Umbilical cord (tissue), 1 donor: ENCODE measurements at regions not wholly inside any gene's neighbourhood (a gene's known extent, or its start where the extent isn't known, plus 50 kb on each side); places are given as distances from the start of the nearest gene placed in this dataset.

ENCODE experiments used
- DNase-seq: peaks from one replicate; pipeline ENCODE4 v3.0.0-alpha.2; 2015; ENCODE audit warnings: low spot score

GRCh38 chr4:145427991-145428390, 53.7 kb upstream of the SMAD1 start:
- DNase-seq = peak; percentile 31

GRCh38 chr4:145427221-145427620, 54.4 kb upstream of the SMAD1 start:
- no peak for DNase-seq

- no peak for DNase-seq
Observed at GRCh38 chr4:145423017-145423708, 58.5 kb upstream of the SMAD1 start.

GRCh38 chr4:145420595-145421214, 60.9 kb upstream of the SMAD1 start:
- DNase-seq = no peak

GRCh38 chr4:145418739-145419138, 62.9 kb upstream of the SMAD1 start:
- no peak for DNase-seq

- no peak for DNase-seq
Observed at GRCh38 chr4:145417348-145418130, 64.1 kb upstream of the SMAD1 start.

- no peak for DNase-seq
Observed at GRCh38 chr4:145414841-145415240, 66.8 kb upstream of the SMAD1 start.

GRCh38 chr4:145414226-145414625, 67.4 kb upstream of the SMAD1 start:
- no peak for DNase-seq

- DNase-seq = no peak
Observed at GRCh38 chr4:145406970-145407369, 74.7 kb upstream of the SMAD1 start.

GRCh38 chr4:145404761-145405160, 76.9 kb upstream of the SMAD1 start:
- no peak for DNase-seq

GRCh38 chr4:145396581-145396980, 85.1 kb upstream of the SMAD1 start:
- DNase-seq = no peak

- no peak for DNase-seq
Observed at GRCh38 chr4:145390571-145390970, 91.1 kb upstream of the SMAD1 start.

- no peak for DNase-seq
Observed at GRCh38 chr4:145389550-145389949, 92.1 kb upstream of the SMAD1 start.

GRCh38 chr4:145388043-145388442, 93.6 kb upstream of the SMAD1 start:
- no peak for DNase-seq

GRCh38 chr4:145387079-145387478, 94.6 kb upstream of the SMAD1 start:
- no peak for DNase-seq

GRCh38 chr4:145381163-145381562, 100.5 kb upstream of the SMAD1 start:
- DNase-seq = no peak

GRCh38 chr4:145380123-145380522, 101.5 kb upstream of the SMAD1 start:
- no peak for DNase-seq

- DNase-seq = no peak
Observed at GRCh38 chr4:145375416-145375815, 106.2 kb upstream of the SMAD1 start.

- no peak for DNase-seq
Observed at GRCh38 chr4:145352438-145353145, 129.1 kb upstream of the SMAD1 start.

GRCh38 chr4:145351922-145352321, 129.7 kb upstream of the SMAD1 start:
- DNase-seq = no peak

GRCh38 chr4:145351162-145351561, 130.5 kb upstream of the SMAD1 start:
- no peak for DNase-seq

- peak; percentile 50 for DNase-seq
Observed at GRCh38 chr4:145348291-145348690, 133.4 kb upstream of the SMAD1 start.
